DMS114 treated with DMSO at 0.1 percent for 48 hours (cell line): ENCODE measurements at regions not wholly inside any gene's neighbourhood (a gene's known extent, or its start where the extent isn't known, plus 50 kb on each side); places are given as distances from the start of the nearest gene placed in this dataset.

Experiments used
- DNase-seq: peaks from one replicate; lab custom pipeline; 2025; ENCODE audit not compliant: unreplicated experiment; lab: John Stamatoyannopoulos, UW

DNA sequence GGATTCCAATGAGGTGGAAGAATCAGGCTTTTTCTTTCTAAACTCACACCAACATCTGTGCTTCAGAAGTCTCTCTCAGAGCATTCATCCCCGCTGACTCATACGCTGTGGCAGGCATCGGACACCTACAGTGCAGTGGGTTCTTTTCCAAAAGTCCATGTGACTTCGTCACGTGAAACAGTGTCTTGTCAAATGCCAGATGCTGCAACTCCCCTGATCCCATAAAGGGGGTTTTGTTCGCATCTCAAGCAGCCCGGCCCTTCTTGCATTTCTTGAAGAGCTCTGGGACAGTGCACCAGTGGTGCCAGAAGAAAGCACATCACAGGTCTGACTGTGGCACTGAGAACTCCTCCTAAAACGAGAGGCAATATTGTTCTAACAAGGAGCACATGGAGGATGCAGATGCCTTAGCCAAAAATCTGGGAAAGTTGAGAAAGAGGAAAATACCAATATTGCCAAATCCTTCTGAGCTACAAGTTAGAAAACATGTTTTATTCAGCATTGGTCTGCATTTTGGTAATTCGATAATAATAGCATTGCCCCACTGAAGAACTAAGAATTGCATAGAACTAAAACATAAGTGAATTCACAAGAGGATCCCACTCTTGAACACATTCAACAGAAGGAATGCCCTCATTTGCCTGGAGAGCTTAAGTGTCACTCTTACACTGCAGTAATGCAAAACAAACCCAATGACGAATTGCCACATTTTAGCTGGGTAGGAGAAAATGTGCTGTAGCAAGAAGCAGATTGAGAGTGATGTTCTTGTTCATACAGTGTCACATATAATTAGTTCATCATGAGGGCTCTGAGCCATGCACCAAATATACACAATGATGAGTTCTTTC lies 204.4 kb downstream of the CXCL12 start:
- no peak for DNase-seq

- no peak for DNase-seq
These were observed 206.0 kb downstream of the CXCL12 start for GRCh38 chr10:44178856-44179255.

GRCh38 chr10:44178281-44178680 lies 206.6 kb downstream of the CXCL12 start:
- no peak for DNase-seq

- DNase-seq, result no peak
These were observed 207.3 kb downstream of the CXCL12 start for GRCh38 chr10:44177610-44178009.

DNA sequence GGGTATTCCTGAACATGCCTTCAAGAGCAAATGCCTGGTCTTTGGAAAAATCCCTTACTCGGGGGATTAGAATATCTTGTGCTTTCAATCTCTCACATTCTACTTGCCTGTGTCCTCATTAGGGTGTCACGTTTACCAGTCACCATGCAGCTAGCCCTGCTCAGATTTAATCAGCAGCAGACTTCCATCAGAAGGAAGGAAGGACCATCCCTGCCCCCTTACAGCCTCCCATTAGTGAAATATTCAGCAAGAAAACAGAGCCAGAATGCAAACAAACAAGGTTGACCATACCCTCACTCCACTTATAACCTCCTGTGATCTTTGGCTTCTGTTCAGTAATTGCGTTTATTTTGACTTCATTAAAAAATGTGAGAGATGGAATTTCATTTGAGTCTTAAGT lies 208.6 kb downstream of the CXCL12 start:
- no peak for DNase-seq

GRCh38 chr10:44173608-44173894 lies 211.3 kb downstream of the CXCL12 start:
- DNase-seq, result no peak

- no peak for DNase-seq
These were observed 211.9 kb downstream of the CXCL12 start for GRCh38 chr10:44172883-44173607.

DNA sequence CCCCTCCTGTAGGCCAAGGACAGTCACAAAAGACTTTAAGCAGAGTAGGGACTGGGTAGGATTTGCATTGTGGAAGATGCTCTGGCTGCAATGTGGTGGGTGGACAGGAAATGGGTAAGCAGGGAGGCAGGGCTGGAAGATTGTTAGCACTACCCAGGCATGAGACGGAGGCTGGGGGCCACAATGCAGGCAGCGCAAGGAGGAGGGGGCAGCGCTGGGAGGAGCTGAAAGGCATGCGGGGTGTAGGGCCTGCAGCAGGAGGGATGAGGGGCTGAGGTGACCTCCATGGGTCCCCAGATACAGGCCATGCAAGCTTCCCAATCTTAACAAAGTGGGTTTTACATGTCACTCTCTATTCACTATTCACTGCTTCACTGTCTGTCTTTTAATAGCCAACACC lies 213.1 kb downstream of the CXCL12 start:
- DNase-seq, result no peak

DNA sequence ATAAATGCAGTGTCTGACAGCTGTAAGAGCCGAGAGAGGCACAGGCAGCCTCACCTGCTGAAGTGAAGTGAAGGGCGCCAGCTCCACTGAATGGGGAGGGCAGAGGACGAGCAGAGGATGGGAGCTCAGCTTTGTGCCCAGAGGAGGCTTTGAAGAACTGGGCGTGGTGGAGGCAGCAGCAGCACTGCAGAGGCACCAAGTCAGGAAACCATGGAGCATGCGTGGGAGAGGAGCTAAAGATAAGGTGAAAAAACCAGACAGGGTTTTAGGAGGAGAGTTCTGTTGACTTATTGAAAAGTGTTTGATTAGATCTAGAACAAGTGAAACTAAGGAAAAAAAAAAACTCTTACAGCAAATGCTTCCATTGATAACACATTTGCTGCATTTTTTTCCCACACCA lies 216.4 kb downstream of the CXCL12 start:
- no peak for DNase-seq

DNA sequence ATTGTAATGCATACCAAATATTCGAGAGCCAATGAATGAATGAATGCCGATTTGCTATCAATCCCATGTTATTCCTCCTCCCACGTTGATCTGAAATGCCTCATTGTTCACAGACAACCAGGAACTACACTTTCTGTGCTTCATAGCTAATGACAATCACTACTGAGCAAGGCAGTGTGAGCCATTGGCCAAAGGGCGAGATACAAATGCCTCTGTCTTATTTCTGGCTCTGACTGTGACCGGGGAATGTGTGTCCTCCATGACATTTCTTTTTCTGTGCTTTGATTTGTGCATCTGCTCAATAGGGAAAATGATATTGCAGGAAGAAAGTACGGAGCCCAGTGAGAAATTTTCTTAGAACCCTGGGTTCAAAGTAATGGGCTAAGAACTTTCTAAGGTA lies 217.1 kb downstream of the CXCL12 start:
- DNase-seq, result no peak

- DNase-seq, result no peak
These were observed 218.5 kb downstream of the CXCL12 start for GRCh38 chr10:44166441-44166840.

- no peak for DNase-seq
These were observed 220.5 kb downstream of the CXCL12 start for GRCh38 chr10:44164251-44164956.

DNA sequence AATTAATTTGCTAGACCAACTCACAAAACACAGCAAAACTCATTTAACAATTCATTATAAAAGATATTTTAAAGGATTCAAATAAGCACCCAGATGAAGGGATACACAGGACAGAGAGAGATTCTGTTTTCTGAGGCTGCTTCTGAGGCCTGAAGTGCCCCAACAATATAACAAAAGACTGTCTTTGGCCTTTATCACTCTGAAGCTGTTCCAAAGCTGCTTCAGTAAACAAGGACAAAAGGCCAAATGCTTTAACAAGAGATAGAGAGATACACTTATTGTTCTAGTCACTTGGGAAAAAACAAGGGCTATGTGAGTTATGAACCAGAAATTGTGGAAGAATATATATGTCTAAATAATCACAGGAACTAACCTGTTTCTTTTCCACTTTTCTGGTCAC lies 223.7 kb downstream of the CXCL12 start:
- DNase-seq, result no peak

DNA sequence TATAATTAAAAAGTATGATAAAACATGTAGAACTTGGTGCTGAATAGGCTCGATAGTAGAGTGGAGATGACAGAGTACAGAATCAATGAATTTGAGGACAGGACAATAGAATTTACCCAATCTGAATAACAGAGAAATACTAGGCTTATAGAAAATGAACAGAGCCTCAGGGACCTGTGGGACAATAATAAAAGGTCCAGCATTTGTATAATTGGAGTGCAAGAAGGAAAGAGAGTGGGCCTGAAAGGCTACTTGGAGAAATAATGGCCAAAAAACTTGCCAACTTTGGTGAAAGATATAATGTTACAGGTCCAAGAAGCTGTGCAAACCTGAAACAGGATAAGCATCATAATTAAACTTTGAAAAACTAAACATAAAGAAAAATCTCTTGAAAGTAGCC lies 227.3 kb downstream of the CXCL12 start:
- no peak for DNase-seq

DNA sequence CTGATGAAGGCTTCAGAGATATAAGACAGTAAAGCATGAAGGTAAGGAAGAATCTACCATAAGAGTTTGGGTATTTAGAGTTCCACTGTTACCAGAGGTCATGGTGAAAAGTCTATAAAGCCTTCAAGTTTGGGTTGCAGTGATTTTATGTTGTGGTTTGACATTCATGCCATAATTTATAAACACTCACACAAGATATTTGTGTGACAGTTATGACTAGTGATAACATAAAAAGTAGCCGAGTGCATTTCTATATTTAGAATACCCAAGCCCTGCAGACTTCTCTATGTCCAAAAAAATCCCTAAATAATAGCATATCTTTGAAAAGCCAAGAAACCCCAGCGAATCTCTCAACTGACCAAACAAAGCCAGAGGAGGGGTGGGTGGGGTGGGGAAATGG lies 229.9 kb downstream of the CXCL12 start:
- no peak for DNase-seq

GRCh38 chr10:44153918-44154670 lies 230.8 kb downstream of the CXCL12 start:
- DNase-seq, result no peak

DNA sequence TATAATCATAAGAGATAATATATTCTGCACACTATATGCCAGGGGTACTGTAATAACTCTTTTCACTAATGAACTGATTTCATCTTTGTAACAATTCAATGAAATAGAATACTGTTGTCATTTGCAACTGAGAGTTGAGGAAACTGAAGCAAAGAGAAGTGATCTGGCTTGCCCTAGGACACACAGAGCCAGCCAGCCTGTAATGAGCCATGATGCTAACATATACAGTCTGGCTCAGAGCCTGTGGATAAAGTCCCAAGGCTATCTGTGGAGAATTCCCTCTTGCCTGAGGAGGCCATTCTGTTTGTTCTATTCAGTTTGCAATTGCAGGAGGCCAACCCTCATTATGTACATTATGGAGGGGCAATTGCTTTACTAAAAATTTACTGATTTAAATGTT lies 241.3 kb downstream of the CXCL12 start:
- no peak for DNase-seq

GRCh38 chr10:44132361-44133289 lies 252.3 kb downstream of the CXCL12 start:
- no peak for DNase-seq

GRCh38 chr10:44126291-44126717 lies 258.6 kb downstream of the CXCL12 start:
- DNase-seq, result no peak

GRCh38 chr10:44125879-44126278 lies 259.0 kb downstream of the CXCL12 start:
- DNase-seq, result no peak
